ENCODE measurements at regions not wholly inside any gene's neighbourhood (a gene's known extent, or its start where the extent isn't known, plus 50 kb on each side); places are given as distances from the start of the nearest gene placed in this dataset.

GRCh38 chr13:103516015-103516795, 450.0 kb upstream of the SLC10A2 start:
- Mint-ChIP-seq H3K9me3 (no peaks in the 10 kb centered on the region), H3K4me1 (peaks cover 7% of the 10 kb centered on the region), H3K27me3 (ENCODE audit: insufficient read depth, low read depth, poor library complexity) (no peaks in the 10 kb centered on the region), H3K36me3 (ENCODE audit: low read depth) (no peaks in the 10 kb centered on the region), H3K4me3 (no peak overlapping the region; the same call in 2 of the 3 replicates), H3K27ac (peak overlapping the region; percentile 19)
- no peak overlapping the region for H3K4me3 ChIP-seq
- H3K27me3 ChIP-seq (ENCODE audit: insufficient read depth): no peaks in the 10 kb centered on the region
- H3F3A ChIP-seq (replicated peaks; ENCODE audit: low read depth): no peaks in the 10 kb centered on the region
- H3K9me2 ChIP-seq (ENCODE audit: insufficient read depth): no peaks in the 10 kb centered on the region
- ATAC-seq (peak; percentile 85), DNase-seq (ENCODE audit: low spot score) (peak; percentile 43)
- TF ChIP-seq REST (IDR thresholded peaks at IDR 0.05; ENCODE audit: unreplicated experiment) (no peak), POLR2AphosphoS5 (IDR thresholded peaks at IDR 0.05; ENCODE audit: low read depth) (no peak), STAT1 (IDR thresholded peaks at IDR 0.05; ENCODE audit: unreplicated experiment) (no peak), ZNF114 (CRISPR knock-in tag; IDR thresholded peaks at IDR 0.05) (no peak), JUNB (IDR thresholded peaks at IDR 0.05; ENCODE audit: unreplicated experiment) (no peak), ZNF462 (CRISPR knock-in tag; IDR thresholded peaks at IDR 0.05) (no peak), CREB1 (CRISPR knock-in tag; IDR thresholded peaks at IDR 0.05; ENCODE audit: low read depth) (no peak), EZH2 (IDR thresholded peaks at IDR 0.05; ENCODE audit: low read depth, unreplicated experiment) (no peak), CTCF (conservative IDR thresholded peaks at IDR 0.05; ENCODE audit: low read depth in 2 of 2) (no peak), ZNF331 (CRISPR knock-in tag; IDR thresholded peaks at IDR 0.05; ENCODE audit: low read depth) (no peak), EZH2phosphoT487 (IDR thresholded peaks at IDR 0.05; ENCODE audit: unreplicated experiment) (no peak), ETS1 (IDR thresholded peaks at IDR 0.05) (no peak), NANOG (IDR thresholded peaks at IDR 0.05; ENCODE audit: borderline replicate concordance) (no peak)
- H2AFZ ChIP-seq: peak overlapping the region; percentile 12
- H3K36me3 ChIP-seq (ENCODE audit: insufficient read depth): no peaks in the 10 kb centered on the region
- H3K4me2 ChIP-seq: 0 out of 2 replicates have a peak overlapping the region, but pooled peaks have one; percentile 9
- H3K4me1 ChIP-seq (ENCODE audit: insufficient read depth): 0 out of 2 replicates have a peak, but pooled peaks cover 5% of the 10 kb centered on the region
- no peaks in the 10 kb centered on the region for H3K79me2 ChIP-seq (replicated peaks; ENCODE audit: insufficient read depth)
- H3K27ac ChIP-seq (ENCODE audit: low read depth): no peak overlapping the region
- no peaks in the 10 kb centered on the region for H4K20me1 ChIP-seq (replicated peaks; ENCODE audit: insufficient read depth)

Measured in GM23338 (cell line).